ENCODE measurements at regions not wholly inside any gene's neighbourhood (a gene's known extent, or its start where the extent isn't known, plus 50 kb on each side); places are given as distances from the start of the nearest gene placed in this dataset.
"Not testable (repeated sequence)": the region's sequence is repeated elsewhere in the genome, so short reads cannot be mapped to it uniquely, and the experiment has no call there.

- TF ChIP-seq ARID4A (CRISPR knock-in tag; IDR thresholded peaks at IDR 0.05; ENCODE audit: borderline replicate concordance), result no peak
- no peak for TF ChIP-seq LBX2 (CRISPR knock-in tag; IDR thresholded peaks at IDR 0.05; ENCODE audit: borderline replicate concordance)
- no peak for TF ChIP-seq GLI4 (CRISPR knock-in tag; IDR thresholded peaks at IDR 0.05; ENCODE audit: borderline replicate concordance)
- TF ChIP-seq GABPB1 (CRISPR knock-in tag; IDR thresholded peaks at IDR 0.05), result no peak
- TF ChIP-seq TCF7 (IDR thresholded peaks at IDR 0.05; ENCODE audit: low read depth), result no peak
- TF ChIP-seq ATF2 (CRISPR knock-in tag; IDR thresholded peaks at IDR 0.05), result no peak
- TF ChIP-seq GLMP (CRISPR knock-in tag; IDR thresholded peaks at IDR 0.05; ENCODE audit: borderline replicate concordance), result no peak
Measured at GRCh38 chrX:47743504-47743903, 84.5 kb upstream of the UXT start (continued).

- DNase-seq (ENCODE audit: low spot score); H3K9ac ChIP-seq (ENCODE audit: insufficient read depth, low read depth, low read length); H3K9me3 ChIP-seq (ENCODE audit: low read length); H3K4me2 ChIP-seq (ENCODE audit: low read depth, low read length); H2AFZ ChIP-seq (ENCODE audit: low read length); H3K4me3 ChIP-seq (replicated peaks in 1 of 3; ENCODE audit: insufficient read depth in 1 of 3, low read depth in 2 of 3, low read length in 3 of 3); in situ Hi-C loops (cut with HindIII; ENCODE audit: extremely low pct_ligation_motif_present, low pct_unique_long_range_greater_than_20kb); FAIRE-seq; H3K4me1 ChIP-seq (ENCODE audit: insufficient read depth, low read length); H3K27ac ChIP-seq (ENCODE audit: extremely low read length, insufficient read depth, low read length); POLR2A ChIA-PET; ATAC-seq; CTCF ChIA-PET (ENCODE audit: low intra/inter-chr PET ratio, low total read pairs); H3K79me2 ChIP-seq (ENCODE audit: insufficient read depth, low read length); BruUV-seq (replicated peaks); intact Hi-C loops (cut with micrococcal nuclease; ENCODE audit: unreplicated experiment); H3K27me3 ChIP-seq (ENCODE audit: control insufficient read depth in 1 of 2, insufficient read depth in 2 of 2, low read length in 2 of 2); H3K36me3 ChIP-seq (replicated peaks in 1 of 2; ENCODE audit: control insufficient read depth in 1 of 2, insufficient read depth in 2 of 2, low read length in 2 of 2); H4K20me1 ChIP-seq (ENCODE audit: insufficient read depth, low read length): not testable (repeated sequence)
- 30% methylated on average over 2 of the region's 3 CpGs for WGBS (ENCODE audit: low lambda C conversion rate)
Measured at GRCh38 chrX:47738870-47739269, 79.9 kb upstream of the UXT start.
